ENCODE measurements at regions not wholly inside any gene's neighbourhood (a gene's known extent, or its start where the extent isn't known, plus 50 kb on each side); places are given as distances from the start of the nearest gene placed in this dataset.

DNA sequence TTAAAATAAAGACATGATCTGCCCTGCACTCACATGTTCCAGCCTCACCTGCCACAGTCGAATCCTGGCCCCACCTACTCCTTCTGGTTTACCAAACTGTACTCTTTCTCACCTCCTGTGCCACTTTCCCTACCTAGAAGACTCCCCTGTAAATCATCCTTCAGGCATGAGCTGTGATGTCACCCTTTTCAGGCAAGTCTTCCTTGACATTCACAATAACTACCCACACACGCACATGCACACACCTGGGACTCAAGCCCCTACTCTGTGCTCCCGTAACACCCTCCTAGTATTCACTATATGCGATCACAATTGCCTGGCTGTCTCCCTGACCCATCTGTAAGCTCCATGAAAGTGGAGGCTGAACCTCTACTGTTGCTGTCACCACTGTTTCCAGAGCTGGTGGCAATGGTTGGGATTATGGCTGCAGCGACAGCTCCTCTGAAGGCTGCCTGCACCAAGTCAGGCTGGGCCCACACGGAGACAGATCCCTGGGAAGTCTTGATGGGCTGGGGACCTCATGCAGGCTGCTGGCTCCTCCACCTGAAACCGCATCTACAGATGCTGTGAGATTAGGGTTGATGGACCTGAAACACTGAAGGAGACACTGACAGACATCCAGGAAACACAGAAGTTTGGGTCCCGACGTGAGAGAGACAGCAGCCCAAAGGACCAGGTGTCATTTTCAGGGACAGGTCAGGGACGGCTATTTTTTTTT, 611.1 kb downstream of the UQCRFS1 start:
- in situ Hi-C loops (cut with MboI; ENCODE audit: low sequenced_read_pairs in 4 of 4): no loop called here

DNA sequence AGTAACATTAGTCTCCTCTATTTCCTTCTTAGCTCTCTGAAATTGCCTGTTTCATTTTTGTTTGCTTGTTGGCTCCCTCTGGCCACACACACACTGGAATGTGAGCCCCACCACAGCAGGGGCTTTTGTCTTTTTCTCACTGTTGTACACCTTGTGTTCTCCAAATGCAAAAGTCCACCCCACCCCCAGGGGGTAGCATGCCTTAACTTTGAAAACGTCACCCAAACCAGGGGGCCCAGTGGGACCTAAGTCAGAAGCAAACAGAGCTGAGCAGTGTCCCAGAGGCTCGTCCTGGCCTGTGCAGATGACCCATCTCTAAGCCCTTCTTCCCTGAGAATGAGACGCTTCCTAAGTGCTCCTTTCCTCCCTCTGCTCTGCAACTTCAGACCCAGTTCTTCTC, 614.1 kb downstream of the UQCRFS1 start:
- Histone ChIP-seq H3K4me3 (no peak overlapping the region), H3K36me3 (no peaks in the 10 kb centered on the region), H3K27ac (no peak overlapping the region), H3K4me1 (no peaks in the 10 kb centered on the region), H3K27me3 (no peaks in the 10 kb centered on the region), H3K9me3 (no peaks in the 10 kb centered on the region)
- no peak for DNase-seq
- in situ Hi-C loops (cut with MboI; ENCODE audit: low sequenced_read_pairs in 4 of 4) (no loop called here), intact Hi-C loops (cut with DNase I; ENCODE audit: low total_unique reads) (no loop called here)
- ATAC-seq: no peak
- no peak for TF ChIP-seq POLR2A (IDR thresholded peaks at IDR 0.05)
- TF ChIP-seq, protein P1, sequence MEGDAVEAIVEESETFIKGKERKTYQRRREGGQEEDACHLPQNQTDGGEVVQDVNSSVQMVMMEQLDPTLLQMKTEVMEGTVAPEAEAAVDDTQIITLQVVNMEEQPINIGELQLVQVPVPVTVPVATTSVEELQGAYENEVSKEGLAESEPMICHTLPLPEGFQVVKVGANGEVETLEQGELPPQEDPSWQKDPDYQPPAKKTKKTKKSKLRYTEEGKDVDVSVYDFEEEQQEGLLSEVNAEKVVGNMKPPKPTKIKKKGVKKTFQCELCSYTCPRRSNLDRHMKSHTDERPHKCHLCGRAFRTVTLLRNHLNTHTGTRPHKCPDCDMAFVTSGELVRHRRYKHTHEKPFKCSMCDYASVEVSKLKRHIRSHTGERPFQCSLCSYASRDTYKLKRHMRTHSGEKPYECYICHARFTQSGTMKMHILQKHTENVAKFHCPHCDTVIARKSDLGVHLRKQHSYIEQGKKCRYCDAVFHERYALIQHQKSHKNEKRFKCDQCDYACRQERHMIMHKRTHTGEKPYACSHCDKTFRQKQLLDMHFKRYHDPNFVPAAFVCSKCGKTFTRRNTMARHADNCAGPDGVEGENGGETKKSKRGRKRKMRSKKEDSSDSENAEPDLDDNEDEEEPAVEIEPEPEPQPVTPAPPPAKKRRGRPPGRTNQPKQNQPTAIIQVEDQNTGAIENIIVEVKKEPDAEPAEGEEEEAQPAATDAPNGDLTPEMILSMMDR (IDR thresholded peaks at IDR 0.05 in 4 of 5, conservative IDR thresholded peaks at IDR 0.05 in 1 of 5): no peak

More for the DNA sequence above, 611.1 kb downstream of the UQCRFS1 start:
- H3K27ac ChIP-seq: no peak overlapping the region
- TF ChIP-seq, protein P1 (IDR thresholded peaks at IDR 0.05 in 4 of 5, conservative IDR thresholded peaks at IDR 0.05 in 1 of 5): no peak
- no peaks in the 10 kb centered on the region for H3K36me3 ChIP-seq
- DNase-seq: no peak
- no peak overlapping the region for H3K4me3 ChIP-seq
- no peak for ATAC-seq
- H3K27me3 ChIP-seq: no peaks in the 10 kb centered on the region
- no peaks in the 10 kb centered on the region for H3K4me1 ChIP-seq
- intact Hi-C loops (cut with DNase I; ENCODE audit: low total_unique reads): no loop called here
- no peaks in the 10 kb centered on the region for H3K9me3 ChIP-seq

DNA sequence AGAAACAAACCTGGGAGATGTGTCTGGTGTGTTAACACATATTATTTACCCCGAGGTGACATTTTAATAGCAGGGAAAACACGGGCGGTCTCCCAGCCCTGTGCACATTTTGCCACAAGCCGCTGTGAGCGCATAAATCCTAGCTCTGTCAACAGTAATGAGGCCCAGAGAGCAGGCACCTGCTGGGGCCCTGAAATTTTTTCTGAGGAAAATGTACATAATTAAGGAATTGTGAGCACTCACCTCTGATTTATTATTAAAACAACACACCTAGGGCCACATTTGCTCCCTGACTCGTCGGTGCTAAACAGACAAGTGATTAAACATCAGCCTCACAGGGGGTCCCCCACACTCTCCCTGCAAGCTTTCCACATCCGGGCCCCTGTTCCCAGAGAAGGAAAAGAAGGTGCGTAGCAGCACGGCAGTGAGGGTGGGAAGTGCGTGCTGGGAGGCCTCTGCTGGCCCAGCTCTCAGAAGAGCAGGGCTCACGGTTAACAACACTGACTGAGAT, 616.3 kb downstream of the UQCRFS1 start:
- in situ Hi-C loops (cut with MboI; ENCODE audit: low sequenced_read_pairs in 4 of 4): no loop called here
- no peak overlapping the region for H3K4me3 ChIP-seq
- TF ChIP-seq, protein P1 (IDR thresholded peaks at IDR 0.05 in 4 of 5, conservative IDR thresholded peaks at IDR 0.05 in 1 of 5): no peak
- no peak for TF ChIP-seq POLR2A (IDR thresholded peaks at IDR 0.05)
- no peaks in the 10 kb centered on the region for H3K36me3 ChIP-seq
- ATAC-seq: no peak
- no peak overlapping the region for H3K27ac ChIP-seq
- H3K9me3 ChIP-seq: no peaks in the 10 kb centered on the region
- no peaks in the 10 kb centered on the region for H3K27me3 ChIP-seq
- intact Hi-C loops (cut with DNase I; ENCODE audit: low total_unique reads): no loop called here
- no peak for DNase-seq
- no peaks in the 10 kb centered on the region for H3K4me1 ChIP-seq

DNA sequence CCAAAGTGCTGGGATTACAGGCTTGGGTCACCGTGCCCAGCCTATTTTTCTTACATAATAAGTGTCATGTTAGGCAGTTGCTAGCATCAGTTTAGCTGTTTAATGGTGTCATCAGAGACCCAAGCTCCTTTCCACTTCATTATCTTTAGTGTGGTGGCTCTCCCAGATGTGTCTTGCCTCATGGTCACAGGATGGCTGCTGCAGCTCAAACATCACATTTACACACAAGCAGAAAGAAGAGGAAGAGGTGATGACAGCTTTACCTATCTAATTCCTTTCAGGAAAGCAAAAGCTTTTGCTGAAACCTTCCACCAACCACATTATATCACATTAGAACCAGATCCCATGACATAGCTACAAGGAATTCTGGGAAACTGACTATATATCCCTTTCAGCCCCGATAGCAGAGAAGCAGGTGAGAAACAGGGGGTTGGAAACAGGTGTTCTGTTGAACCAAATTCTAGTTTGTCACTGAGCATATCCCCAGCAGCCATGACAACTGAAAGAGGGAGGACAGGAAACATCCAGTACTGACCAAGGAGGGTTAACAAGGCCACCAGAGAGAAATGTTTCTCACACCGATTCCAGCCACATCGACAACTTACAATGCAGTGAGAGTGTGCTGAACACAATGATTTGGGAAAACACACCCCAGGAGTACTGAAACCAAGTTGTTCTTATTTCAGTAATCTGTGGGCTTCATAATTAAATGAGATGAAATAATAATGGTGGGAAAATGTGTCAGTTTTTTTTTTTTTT, 617.0 kb downstream of the UQCRFS1 start:
- DNase-seq (no peak), ATAC-seq (no peak)

More for the DNA sequence above, 617.0 kb downstream of the UQCRFS1 start:
- no peak overlapping the region for H3K27ac ChIP-seq
- no peaks in the 10 kb centered on the region for H3K27me3 ChIP-seq
- no peaks in the 10 kb centered on the region for H3K4me1 ChIP-seq
- TF ChIP-seq, protein P1 (IDR thresholded peaks at IDR 0.05 in 4 of 5, conservative IDR thresholded peaks at IDR 0.05 in 1 of 5): no peak
- no peak for TF ChIP-seq POLR2A (IDR thresholded peaks at IDR 0.05)
- intact Hi-C loops (cut with DNase I; ENCODE audit: low total_unique reads): no loop called here
- in situ Hi-C loops (cut with MboI; ENCODE audit: low sequenced_read_pairs in 4 of 4): no loop called here
- H3K4me3 ChIP-seq: no peak overlapping the region
- H3K36me3 ChIP-seq: no peaks in the 10 kb centered on the region
- no peaks in the 10 kb centered on the region for H3K9me3 ChIP-seq

Data from gastrocnemius medialis (tissue), 4 donors.